Thymus (tissue), 11 donors: ENCODE measurements at regions not wholly inside any gene's neighbourhood (a gene's known extent, or its start where the extent isn't known, plus 50 kb on each side); places are given as distances from the start of the nearest gene placed in this dataset.

Experiments used
- DNase-seq, 9 donors: peaks; one replicate each; pipeline ENCODE4 v3.0.0-alpha.2; 2013; ENCODE audit warnings: low spot score in 9 of 9, low read depth in 6 of 9, missing footprints in 1 of 9
- H3K27ac ChIP-seq, 2 donors: one replicate each; pipeline ENCODE4 v1.5.1; 2013; ENCODE audit warnings: control low read depth in 1 of 2, low read depth in 1 of 2, low read length in 1 of 2, mild to moderate bottlenecking in 1 of 2, moderate library complexity in 1 of 2
- H3K27me3 ChIP-seq, 2 donors: one replicate each; pipeline ENCODE4 v1.5.1; 2013; ENCODE audit warnings: low read length in 1 of 2; ENCODE audit not compliant: control insufficient read depth in 2 of 2, insufficient read depth in 1 of 2
- H3K36me3 ChIP-seq, 2 donors: one replicate each; pipeline ENCODE4 v1.5.1; 2013; ENCODE audit warnings: low read length in 1 of 2, mild to moderate bottlenecking in 1 of 2, moderate library complexity in 1 of 2; ENCODE audit not compliant: control insufficient read depth in 2 of 2, insufficient read depth in 2 of 2
- H3K4me1 ChIP-seq, 2 donors: one replicate each; pipeline ENCODE4 v1.5.1; 2013; ENCODE audit warnings: low read length in 2 of 2; ENCODE audit not compliant: control insufficient read depth in 2 of 2, insufficient read depth in 2 of 2
- H3K4me3 ChIP-seq, 2 donors: one replicate each; pipeline ENCODE4 v1.5.1; 2013; ENCODE audit warnings: low read length in 2 of 2, control low read depth in 1 of 2, mild to moderate bottlenecking in 1 of 2
- H3K9me3 ChIP-seq, 2 donors: one replicate each; pipeline ENCODE4 v1.5.1; 2013; ENCODE audit warnings: low read length in 1 of 2, mild to moderate bottlenecking in 1 of 2; ENCODE audit not compliant: control insufficient read depth in 2 of 2, insufficient read depth in 1 of 2
- WGBS: extraction: QIAGEN DNeasy Blood & Tissue Kit; methylation state at CpG from one replicate; pipeline ENCODE4 v1.1.7; 2013; 5-methylcytosine and 5-hydroxymethylcytosine counted together
- donor health status: healthy.

- Histone ChIP-seq H3K27me3 (peaks cover 6 to 22% of the 10 kb centered on the region in 2 donors), H3K4me1 (no peaks in the 10 kb centered on the region), H3K36me3 (no peaks in the 10 kb centered on the region), H3K4me3 (no peak overlapping the region), H3K27ac (no peak overlapping the region), H3K9me3 (no peaks in the 10 kb centered on the region)
- DNase-seq: no peak
- WGBS: 86% methylated on average over 7 of the region's 7 CpGs
Observed at GRCh38 chr22:47811971-47812370, 1049.5 kb downstream of the TBC1D22A start.

- WGBS: 73% methylated on average over 24 of the region's 24 CpGs
- Histone ChIP-seq H3K36me3 (no peaks in the 10 kb centered on the region), H3K4me1 (no peaks in the 10 kb centered on the region), H3K27ac (no peak overlapping the region), H3K4me3 (no peak overlapping the region), H3K9me3 (no peaks in the 10 kb centered on the region), H3K27me3 (peaks cover 9 to 25% of the 10 kb centered on the region in 2 donors)
- no peak for DNase-seq
Observed at GRCh38 chr22:47810505-47811500, 1048.4 kb downstream of the TBC1D22A start.

DNA sequence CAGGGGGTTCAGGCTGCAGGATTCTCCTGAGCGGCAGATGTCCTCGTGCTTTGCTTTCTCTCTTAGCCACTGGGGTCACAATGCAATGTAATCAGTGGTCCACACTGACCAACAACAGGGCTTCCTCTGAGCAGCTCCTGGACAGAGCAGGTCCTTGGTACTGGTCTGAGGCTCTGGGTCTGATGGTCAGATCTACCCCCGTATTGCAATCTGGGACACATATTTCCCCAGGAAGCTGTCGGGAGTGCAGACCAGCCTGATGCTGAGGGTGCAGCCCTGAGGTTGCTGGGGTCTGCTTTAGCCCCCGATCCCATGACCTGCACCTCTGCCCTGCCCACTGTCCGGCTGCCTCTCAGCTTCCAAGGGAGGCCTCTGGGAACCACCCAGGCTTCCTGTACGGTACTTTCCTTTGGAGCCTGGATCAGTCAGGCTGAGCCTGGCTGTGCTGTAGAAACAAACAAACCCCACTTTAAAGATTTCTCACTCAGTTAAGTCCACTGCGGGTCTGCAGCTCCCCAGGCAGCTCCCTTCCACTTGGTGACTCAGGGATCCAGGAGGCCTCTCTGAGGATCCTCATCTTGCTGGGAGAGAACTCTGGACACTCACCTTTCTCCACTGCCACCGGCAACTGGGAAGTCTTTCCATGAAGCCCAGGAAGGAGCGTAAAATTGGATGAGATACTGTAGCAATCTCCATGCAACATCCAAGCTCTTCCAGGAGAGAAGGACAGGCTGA lies 1046.6 kb downstream of the TBC1D22A start:
- 93% methylated on average over 10 of the region's 10 CpGs for WGBS
- H3K27me3 ChIP-seq: peaks cover 9 to 27% of the 10 kb centered on the region in 2 donors
- DNase-seq: no peak

GRCh38 chr22:47808236-47808635 lies 1045.8 kb downstream of the TBC1D22A start:
- DNase-seq: no peak
- 77% methylated on average over 6 of the region's 6 CpGs for WGBS

More for the DNA sequence above, 1046.6 kb downstream of the TBC1D22A start:
- Histone ChIP-seq H3K4me1 (no peaks in the 10 kb centered on the region), H3K27ac (no peak overlapping the region), H3K36me3 (no peaks in the 10 kb centered on the region), H3K9me3 (no peaks in the 10 kb centered on the region), H3K4me3 (no peak overlapping the region)

DNA sequence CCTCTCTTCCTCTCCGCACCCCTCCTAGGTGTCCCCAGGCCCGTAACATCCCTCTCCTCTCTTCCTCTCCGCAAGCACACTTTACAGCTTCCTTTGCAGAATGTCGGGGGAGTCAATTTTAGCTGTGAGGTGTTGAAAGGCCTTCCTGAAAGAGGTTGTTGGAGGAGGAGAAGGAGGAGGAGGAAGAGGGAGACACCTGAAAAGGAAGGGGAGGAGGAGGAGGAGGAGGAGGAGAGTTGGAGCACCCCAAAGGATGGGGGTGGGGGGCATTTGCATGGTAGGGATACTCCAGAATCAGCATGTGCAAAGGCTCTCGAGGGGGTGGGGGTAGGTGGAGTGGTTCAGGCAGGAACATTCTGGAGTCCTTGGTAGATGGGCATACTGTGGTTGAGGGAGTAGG lies 1045.1 kb downstream of the TBC1D22A start:
- no peaks in the 10 kb centered on the region for H3K4me1 ChIP-seq
- DNase-seq: no peak
- no peak overlapping the region for H3K27ac ChIP-seq
- H3K4me3 ChIP-seq: no peak overlapping the region
- no peaks in the 10 kb centered on the region for H3K36me3 ChIP-seq
- 59% methylated on average over 5 of the region's 5 CpGs for WGBS
- peaks cover 15 to 28% of the 10 kb centered on the region in 2 donors for H3K27me3 ChIP-seq
- no peaks in the 10 kb centered on the region for H3K9me3 ChIP-seq

More at GRCh38 chr22:47808236-47808635, 1045.8 kb downstream of the TBC1D22A start:
- H3K4me1 ChIP-seq: no peaks in the 10 kb centered on the region
- peaks cover 13 to 27% of the 10 kb centered on the region in 2 donors for H3K27me3 ChIP-seq
- no peaks in the 10 kb centered on the region for H3K36me3 ChIP-seq
- H3K27ac ChIP-seq: no peak overlapping the region
- H3K4me3 ChIP-seq: no peak overlapping the region
- no peaks in the 10 kb centered on the region for H3K9me3 ChIP-seq

- Histone ChIP-seq H3K4me1 (no peaks in the 10 kb centered on the region), H3K9me3 (no peaks in the 10 kb centered on the region), H3K4me3 (no peak overlapping the region), H3K36me3 (no peaks in the 10 kb centered on the region), H3K27me3 (peaks cover 15 to 34% of the 10 kb centered on the region in 2 donors), H3K27ac (no peak overlapping the region)
- WGBS: 90% methylated on average over 8 of the region's 8 CpGs
- DNase-seq: no peak
Observed at GRCh38 chr22:47806894-47807293, 1044.4 kb downstream of the TBC1D22A start.

DNA sequence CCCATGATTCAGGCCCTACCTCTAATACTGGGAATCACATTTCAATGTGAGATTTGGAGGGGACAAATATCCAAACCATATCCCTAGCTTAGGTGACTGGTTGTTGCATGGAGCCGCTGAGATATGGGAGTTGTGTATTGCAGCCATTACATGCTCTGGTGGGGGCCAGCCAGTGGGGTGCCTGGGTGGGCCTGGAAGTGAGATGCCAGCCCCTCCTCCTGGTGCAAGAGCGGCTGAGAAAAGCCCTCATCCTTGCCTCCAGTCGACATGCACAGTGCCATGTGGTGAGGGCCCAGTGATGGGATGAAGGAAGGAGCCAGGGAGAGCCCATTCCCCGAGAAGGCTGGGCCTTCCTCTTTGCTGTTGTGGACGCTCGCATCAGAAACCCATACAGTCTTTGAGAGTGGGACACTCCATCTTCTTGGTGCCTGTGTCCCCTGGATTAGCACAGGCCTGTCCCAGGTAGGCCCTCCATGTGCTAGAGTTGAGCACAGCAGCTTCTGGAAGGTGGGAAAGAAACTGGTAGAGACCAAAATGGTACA lies 1043.0 kb downstream of the TBC1D22A start:
- no peak for DNase-seq

DNA sequence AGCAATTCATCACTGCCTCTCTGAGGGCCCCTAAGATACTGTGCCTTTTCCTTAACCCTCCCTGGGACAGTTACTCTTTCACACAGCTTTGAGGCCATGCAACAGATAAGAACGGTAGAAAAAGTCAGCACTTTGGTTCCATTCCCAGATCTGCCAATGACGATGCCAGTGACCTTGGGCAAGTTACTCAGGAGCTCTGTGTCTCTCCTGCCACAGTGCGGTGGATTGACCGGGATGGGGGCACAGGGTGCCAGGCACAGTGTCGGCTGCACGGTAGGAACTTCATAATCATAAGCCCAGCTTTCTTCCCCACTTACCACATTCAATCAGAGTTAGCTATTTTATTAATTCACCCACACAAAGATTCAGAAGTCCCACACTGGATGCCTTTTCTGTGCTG lies 1041.8 kb downstream of the TBC1D22A start:
- H3K4me1 ChIP-seq: no peaks in the 10 kb centered on the region
- no peak for DNase-seq
- H3K36me3 ChIP-seq: no peaks in the 10 kb centered on the region
- H3K27me3 ChIP-seq: peaks cover 13 to 33% of the 10 kb centered on the region in 2 donors
- 94% methylated on average over 6 of the region's 6 CpGs for WGBS
- no peaks in the 10 kb centered on the region for H3K9me3 ChIP-seq
- no peak overlapping the region for H3K27ac ChIP-seq
- H3K4me3 ChIP-seq: no peak overlapping the region

More for the DNA sequence above, 1043.0 kb downstream of the TBC1D22A start:
- peaks cover 13 to 35% of the 10 kb centered on the region in 2 donors for H3K27me3 ChIP-seq
- WGBS: 95% methylated on average over 6 of the region's 6 CpGs
- H3K4me1 ChIP-seq: no peaks in the 10 kb centered on the region
- no peak overlapping the region for H3K4me3 ChIP-seq
- H3K9me3 ChIP-seq: no peaks in the 10 kb centered on the region
- H3K27ac ChIP-seq: no peak overlapping the region
- no peaks in the 10 kb centered on the region for H3K36me3 ChIP-seq

GRCh38 chr22:47802421-47802820 lies 1040.0 kb downstream of the TBC1D22A start:
- Histone ChIP-seq H3K4me3 (no peak overlapping the region), H3K9me3 (no peaks in the 10 kb centered on the region), H3K4me1 (no peaks in the 10 kb centered on the region), H3K27me3 (peaks cover 10 to 24% of the 10 kb centered on the region in 2 donors), H3K27ac (no peak overlapping the region), H3K36me3 (no peaks in the 10 kb centered on the region)
- no peak for DNase-seq
- 44% methylated on average over 14 of the region's 14 CpGs for WGBS
